ENCODE measurements at regions not wholly inside any gene's neighbourhood (a gene's known extent, or its start where the extent isn't known, plus 50 kb on each side); places are given as distances from the start of the nearest gene placed in this dataset.
"Not testable (repeated sequence)": the region's sequence is repeated elsewhere in the genome, so short reads cannot be mapped to it uniquely, and the experiment has no call there.

GRCh38 chr3:178205740-178206139 is 330.5 kb upstream of the KCNMB2 start:
- DNase-seq = no peak

GRCh38 chr3:178206521-178206920 is 329.7 kb upstream of the KCNMB2 start:
- no peak for DNase-seq

GRCh38 chr3:178207161-178207560 is 329.1 kb upstream of the KCNMB2 start:
- DNase-seq = not testable (repeated sequence)

- DNase-seq = not testable (repeated sequence)
Observed at GRCh38 chr3:178207627-178208026, 328.6 kb upstream of the KCNMB2 start.

- not testable (repeated sequence) for DNase-seq
Observed at GRCh38 chr3:178209116-178209515, 327.1 kb upstream of the KCNMB2 start.

- DNase-seq = not testable (repeated sequence)
Observed at GRCh38 chr3:178209618-178210017, 326.6 kb upstream of the KCNMB2 start.

GRCh38 chr3:178211086-178211485 is 325.1 kb upstream of the KCNMB2 start:
- DNase-seq = not testable (repeated sequence)

- DNase-seq = no peak
Observed at GRCh38 chr3:178217479-178217878, 318.8 kb upstream of the KCNMB2 start.

- DNase-seq = no peak
Observed at GRCh38 chr3:178218231-178218630, 318.0 kb upstream of the KCNMB2 start.

GRCh38 chr3:178219661-178220060 is 316.6 kb upstream of the KCNMB2 start:
- DNase-seq = not testable (repeated sequence)

GRCh38 chr3:178223876-178224275 is 312.4 kb upstream of the KCNMB2 start:
- DNase-seq = no peak

GRCh38 chr3:178226094-178226493 is 310.1 kb upstream of the KCNMB2 start:
- DNase-seq = no peak

- DNase-seq = no peak
Observed at GRCh38 chr3:178231645-178232044, 304.6 kb upstream of the KCNMB2 start.

- DNase-seq = no peak
Observed at GRCh38 chr3:178233371-178234071, 302.7 kb upstream of the KCNMB2 start.

GRCh38 chr3:178236555-178237277 is 299.5 kb upstream of the KCNMB2 start:
- no peak for DNase-seq

GRCh38 chr3:178238179-178238578 is 298.1 kb upstream of the KCNMB2 start:
- no peak for DNase-seq

- no peak for DNase-seq
Observed at GRCh38 chr3:178244733-178245709, 291.2 kb upstream of the KCNMB2 start.

- no peak for DNase-seq
Observed at GRCh38 chr3:178246004-178246403, 290.2 kb upstream of the KCNMB2 start.

- no peak for DNase-seq
Observed at GRCh38 chr3:178255315-178255714, 280.9 kb upstream of the KCNMB2 start.

GRCh38 chr3:178257491-178257890 is 278.7 kb upstream of the KCNMB2 start:
- no peak for DNase-seq

GRCh38 chr3:178258121-178258520 is 278.1 kb upstream of the KCNMB2 start:
- no peak for DNase-seq

- DNase-seq = no peak
Observed at GRCh38 chr3:178259703-178260102, 276.5 kb upstream of the KCNMB2 start.

- no peak for DNase-seq
Observed at GRCh38 chr3:178260887-178261565, 275.2 kb upstream of the KCNMB2 start.
